ENCODE measurements at regions not wholly inside any gene's neighbourhood (a gene's known extent, or its start where the extent isn't known, plus 50 kb on each side); places are given as distances from the start of the nearest gene placed in this dataset.

GRCh38 chr5:28542987-28543386, 1504.6 kb upstream of the CDH9 start:
- H3K27ac Mint-ChIP-seq: no peak overlapping the region
- H3K4me3 Mint-ChIP-seq: no peak overlapping the region

GRCh38 chr5:28523888-28524635, 1485.7 kb upstream of the CDH9 start:
- H3K4me1 Mint-ChIP-seq: peaks cover 10% of the 10 kb centered on the region
- no peak for TF ChIP-seq CTCF (IDR thresholded peaks at IDR 0.05; ENCODE audit: unreplicated experiment in 3 of 3)
- H3K9me3 Mint-ChIP-seq: peaks cover 21% of the 10 kb centered on the region
- H3K4me3 Mint-ChIP-seq: no peak overlapping the region
- no peaks in the 10 kb centered on the region for H3K36me3 Mint-ChIP-seq (ENCODE audit: low read depth)
- H3K27me3 Mint-ChIP-seq (ENCODE audit: low read depth): no peaks in the 10 kb centered on the region
- peak overlapping the region; percentile 65 to 91 (median 72) for H3K27ac Mint-ChIP-seq

More at GRCh38 chr5:28542987-28543386, 1504.6 kb upstream of the CDH9 start:
- no peaks in the 10 kb centered on the region for H3K27me3 Mint-ChIP-seq (ENCODE audit: low read depth)
- H3K9me3 Mint-ChIP-seq: no peaks in the 10 kb centered on the region
- no peaks in the 10 kb centered on the region for H3K36me3 Mint-ChIP-seq (ENCODE audit: low read depth)
- TF ChIP-seq CTCF (IDR thresholded peaks at IDR 0.05; ENCODE audit: unreplicated experiment in 3 of 3): no peak
- no peaks in the 10 kb centered on the region for H3K4me1 Mint-ChIP-seq

GRCh38 chr5:28523416-28523815, 1485.0 kb upstream of the CDH9 start:
- Mint-ChIP-seq H3K9me3 (peaks cover 21% of the 10 kb centered on the region), H3K36me3 (ENCODE audit: low read depth) (no peaks in the 10 kb centered on the region), H3K27me3 (ENCODE audit: low read depth) (no peaks in the 10 kb centered on the region), H3K27ac (peak overlapping the region; percentile 65 to 91 (median 72)), H3K4me3 (no peak overlapping the region), H3K4me1 (peaks cover 10% of the 10 kb centered on the region)
- TF ChIP-seq CTCF (IDR thresholded peaks at IDR 0.05; ENCODE audit: unreplicated experiment in 3 of 3): no peak

GRCh38 chr5:28517691-28518090, 1479.3 kb upstream of the CDH9 start:
- TF ChIP-seq CTCF (IDR thresholded peaks at IDR 0.05; ENCODE audit: unreplicated experiment in 3 of 3): no peak
- peaks cover 17% of the 10 kb centered on the region for H3K9me3 Mint-ChIP-seq
- H3K36me3 Mint-ChIP-seq (ENCODE audit: low read depth): no peaks in the 10 kb centered on the region
- H3K27ac Mint-ChIP-seq: no peak overlapping the region
- no peaks in the 10 kb centered on the region for H3K27me3 Mint-ChIP-seq (ENCODE audit: low read depth)
- no peak overlapping the region for H3K4me3 Mint-ChIP-seq
- H3K4me1 Mint-ChIP-seq: no peaks in the 10 kb centered on the region

GRCh38 chr5:28516722-28517121, 1478.3 kb upstream of the CDH9 start:
- Mint-ChIP-seq H3K36me3 (ENCODE audit: low read depth) (no peaks in the 10 kb centered on the region), H3K27me3 (ENCODE audit: low read depth) (no peaks in the 10 kb centered on the region), H3K4me3 (no peak overlapping the region), H3K27ac (peak overlapping the region in 1 of 3 experiments; percentile 3), H3K4me1 (no peaks in the 10 kb centered on the region), H3K9me3 (peaks cover 17% of the 10 kb centered on the region)
- no peak for TF ChIP-seq CTCF (IDR thresholded peaks at IDR 0.05; ENCODE audit: unreplicated experiment in 3 of 3)

GRCh38 chr5:28512648-28513047, 1474.3 kb upstream of the CDH9 start:
- no peaks in the 10 kb centered on the region for H3K36me3 Mint-ChIP-seq (ENCODE audit: low read depth)
- no peak for TF ChIP-seq CTCF (IDR thresholded peaks at IDR 0.05; ENCODE audit: unreplicated experiment in 3 of 3)
- no peak overlapping the region for H3K4me3 Mint-ChIP-seq

More at GRCh38 chr5:28512648-28513047, 1474.3 kb upstream of the CDH9 start:
- H3K27ac Mint-ChIP-seq: no peak overlapping the region
- peaks cover 6% of the 10 kb centered on the region for H3K9me3 Mint-ChIP-seq
- no peaks in the 10 kb centered on the region for H3K27me3 Mint-ChIP-seq (ENCODE audit: low read depth)
- no peaks in the 10 kb centered on the region for H3K4me1 Mint-ChIP-seq

Measured in nephron (organoid).